ENCODE measurements at regions not wholly inside any gene's neighbourhood (a gene's known extent, or its start where the extent isn't known, plus 50 kb on each side); places are given as distances from the start of the nearest gene placed in this dataset.

GRCh38 chr12:114166362-114166761, 200.2 kb upstream of the RBM19 start:
- Histone ChIP-seq H3K36me3 (ENCODE audit: insufficient read depth, low read length, poor library complexity, severe bottlenecking) (no peaks in the 10 kb centered on the region), H3K4me3 (ENCODE audit: low read depth, low read length, poor library complexity, severe bottlenecking) (no peak overlapping the region), H3K27me3 (replicated peaks; ENCODE audit: insufficient read depth, low read depth, low read length, poor library complexity) (peaks cover 5% of the 10 kb centered on the region), H3K4me1 (ENCODE audit: insufficient read depth, low read length, poor library complexity, severe bottlenecking) (no peaks in the 10 kb centered on the region), H3K27ac (ENCODE audit: low read depth, low read length, poor library complexity, severe bottlenecking) (no peak overlapping the region), H3K9me3 (ENCODE audit: low read depth, low read length, poor library complexity, severe bottlenecking) (no peaks in the 10 kb centered on the region)
- TF ChIP-seq CTCF (conservative IDR thresholded peaks at IDR 0.05; ENCODE audit: low read depth, low read length) (peak; percentile 65), EZH2 (IDR thresholded peaks at IDR 0.05; ENCODE audit: borderline replicate concordance, low read depth, low read length, poor library complexity, severe bottlenecking) (no peak)
- ChIA-PET CTCF (interaction anchor here (0.9 kb wide), 1 partner anchor 342 kb away, joined by 6 read pairs; no protein-coding TSS in a partner anchor), POLR2A (ENCODE audit: low non-redundant PET) (no interaction called here)
- BruUV-seq (replicated peaks): no TSS peak
- DNase-seq (ENCODE audit: low spot score): peak; percentile 53
- intact Hi-C loops (cut with micrococcal nuclease; ENCODE audit: unreplicated experiment): loop anchor here (1.0 to 2.0 kb wide), 2 partner anchors 310 to 342 kb away; no protein-coding TSS in a partner anchor

- intact Hi-C loops (cut with micrococcal nuclease; ENCODE audit: unreplicated experiment): loop anchor here (1.0 to 2.0 kb wide), 2 partner anchors 311 to 342 kb away; no protein-coding TSS in a partner anchor
- H3K36me3 ChIP-seq (ENCODE audit: insufficient read depth, low read length, poor library complexity, severe bottlenecking): no peaks in the 10 kb centered on the region
- no peak for DNase-seq (ENCODE audit: low spot score)
- H3K9me3 ChIP-seq (ENCODE audit: low read depth, low read length, poor library complexity, severe bottlenecking): no peaks in the 10 kb centered on the region
- no peak overlapping the region for H3K27ac ChIP-seq (ENCODE audit: low read depth, low read length, poor library complexity, severe bottlenecking)
- H3K27me3 ChIP-seq (replicated peaks; ENCODE audit: insufficient read depth, low read depth, low read length, poor library complexity): peaks cover 5% of the 10 kb centered on the region
- H3K4me3 ChIP-seq (ENCODE audit: low read depth, low read length, poor library complexity, severe bottlenecking): no peak overlapping the region
- no peaks in the 10 kb centered on the region for H3K4me1 ChIP-seq (ENCODE audit: insufficient read depth, low read length, poor library complexity, severe bottlenecking)
- CTCF ChIA-PET: no interaction called here
- POLR2A ChIA-PET (ENCODE audit: low non-redundant PET): no interaction called here
- BruUV-seq (replicated peaks): no TSS peak
- TF ChIP-seq EZH2 (IDR thresholded peaks at IDR 0.05; ENCODE audit: borderline replicate concordance, low read depth, low read length, poor library complexity, severe bottlenecking) (no peak), CTCF (conservative IDR thresholded peaks at IDR 0.05; ENCODE audit: low read depth, low read length) (no peak)
These were observed 199.8 kb upstream of the RBM19 start for GRCh38 chr12:114165921-114166320.

GRCh38 chr12:114164351-114164750, 198.2 kb upstream of the RBM19 start:
- BruUV-seq (replicated peaks): no TSS peak
- no peak for DNase-seq (ENCODE audit: low spot score)
- H3K27me3 ChIP-seq (replicated peaks; ENCODE audit: insufficient read depth, low read depth, low read length, poor library complexity): no peaks in the 10 kb centered on the region
- intact Hi-C loops (cut with micrococcal nuclease; ENCODE audit: unreplicated experiment): no loop called here
- no peak for TF ChIP-seq CTCF (conservative IDR thresholded peaks at IDR 0.05; ENCODE audit: low read depth, low read length)
- no peak for TF ChIP-seq EZH2 (IDR thresholded peaks at IDR 0.05; ENCODE audit: borderline replicate concordance, low read depth, low read length, poor library complexity, severe bottlenecking)
- POLR2A ChIA-PET (ENCODE audit: low non-redundant PET): no interaction called here
- H3K4me3 ChIP-seq (ENCODE audit: low read depth, low read length, poor library complexity, severe bottlenecking): no peak overlapping the region
- H3K27ac ChIP-seq (ENCODE audit: low read depth, low read length, poor library complexity, severe bottlenecking): no peak overlapping the region
- CTCF ChIA-PET: no interaction called here
- no peaks in the 10 kb centered on the region for H3K36me3 ChIP-seq (ENCODE audit: insufficient read depth, low read length, poor library complexity, severe bottlenecking)
- no peaks in the 10 kb centered on the region for H3K4me1 ChIP-seq (ENCODE audit: insufficient read depth, low read length, poor library complexity, severe bottlenecking)
- H3K9me3 ChIP-seq (ENCODE audit: low read depth, low read length, poor library complexity, severe bottlenecking): no peaks in the 10 kb centered on the region

Data from A673 (cell line).